NCI-H1092 treated with DMSO at 0.1 percent for 48 hours (cell line): ENCODE measurements at regions not wholly inside any gene's neighbourhood (a gene's known extent, or its start where the extent isn't known, plus 50 kb on each side); places are given as distances from the start of the nearest gene placed in this dataset.
"Not testable (repeated sequence)": the region's sequence is repeated elsewhere in the genome, so short reads cannot be mapped to it uniquely, and the experiment has no call there.

Experiments used
- DNase-seq: peaks from one replicate; lab custom pipeline; 2025; lab: John Stamatoyannopoulos, UW

GRCh38 chr5:68067291-68067690 is 148.3 kb upstream of the PIK3R1 start:
- DNase-seq = no peak

- no peak for DNase-seq
Observed at GRCh38 chr5:68066277-68066955, 149.1 kb upstream of the PIK3R1 start.

- DNase-seq = not testable (repeated sequence)
Observed at GRCh38 chr5:68065321-68065720, 150.2 kb upstream of the PIK3R1 start.

- no peak for DNase-seq
Observed at GRCh38 chr5:68060382-68060781, 155.2 kb upstream of the PIK3R1 start.

- DNase-seq = no peak
Observed at GRCh38 chr5:68057191-68057590, 158.4 kb upstream of the PIK3R1 start.

- no peak for DNase-seq
Observed at GRCh38 chr5:68055686-68056085, 159.9 kb upstream of the PIK3R1 start.

- no peak for DNase-seq
Observed at GRCh38 chr5:68054638-68055037, 160.9 kb upstream of the PIK3R1 start.

GRCh38 chr5:68053202-68053601 is 162.4 kb upstream of the PIK3R1 start:
- DNase-seq = no peak

- no peak for DNase-seq
Observed at GRCh38 chr5:68049053-68049713, 166.4 kb upstream of the PIK3R1 start.

- no peak for DNase-seq
Observed at GRCh38 chr5:68048516-68048915, 167.0 kb upstream of the PIK3R1 start.

GRCh38 chr5:68048054-68048453 is 167.5 kb upstream of the PIK3R1 start:
- DNase-seq = not testable (repeated sequence)

GRCh38 chr5:68047035-68047434 is 168.5 kb upstream of the PIK3R1 start:
- no peak for DNase-seq

GRCh38 chr5:68046445-68046844 is 169.1 kb upstream of the PIK3R1 start:
- DNase-seq = no peak

- DNase-seq = no peak
Observed at GRCh38 chr5:68041293-68041692, 174.3 kb upstream of the PIK3R1 start.

GRCh38 chr5:68037546-68037945 is 178.0 kb upstream of the PIK3R1 start:
- DNase-seq = no peak

- DNase-seq = no peak
Observed at GRCh38 chr5:68033961-68034571, 181.5 kb upstream of the PIK3R1 start.

- DNase-seq = no peak
Observed at GRCh38 chr5:68033029-68033428, 182.5 kb upstream of the PIK3R1 start.

GRCh38 chr5:68032216-68032762 is 183.3 kb upstream of the PIK3R1 start:
- DNase-seq = no peak

GRCh38 chr5:68028131-68028727 is 187.3 kb upstream of the PIK3R1 start:
- DNase-seq = no peak

- no peak for DNase-seq
Observed at GRCh38 chr5:68027519-68027918, 188.0 kb upstream of the PIK3R1 start.

- no peak for DNase-seq
Observed at GRCh38 chr5:68026092-68026885, 189.3 kb upstream of the PIK3R1 start.

- DNase-seq = no peak
Observed at GRCh38 chr5:68024426-68024825, 191.1 kb upstream of the PIK3R1 start.
